NCI-H2107 (cell line): ENCODE measurements at regions not wholly inside any gene's neighbourhood (a gene's known extent, or its start where the extent isn't known, plus 50 kb on each side); places are given as distances from the start of the nearest gene placed in this dataset.
"Not testable (repeated sequence)": the region's sequence is repeated elsewhere in the genome, so short reads cannot be mapped to it uniquely, and the experiment has no call there.

Experiments used
- DNase-seq: peaks from one replicate; lab custom pipeline; 2025; lab: John Stamatoyannopoulos, UW

DNA sequence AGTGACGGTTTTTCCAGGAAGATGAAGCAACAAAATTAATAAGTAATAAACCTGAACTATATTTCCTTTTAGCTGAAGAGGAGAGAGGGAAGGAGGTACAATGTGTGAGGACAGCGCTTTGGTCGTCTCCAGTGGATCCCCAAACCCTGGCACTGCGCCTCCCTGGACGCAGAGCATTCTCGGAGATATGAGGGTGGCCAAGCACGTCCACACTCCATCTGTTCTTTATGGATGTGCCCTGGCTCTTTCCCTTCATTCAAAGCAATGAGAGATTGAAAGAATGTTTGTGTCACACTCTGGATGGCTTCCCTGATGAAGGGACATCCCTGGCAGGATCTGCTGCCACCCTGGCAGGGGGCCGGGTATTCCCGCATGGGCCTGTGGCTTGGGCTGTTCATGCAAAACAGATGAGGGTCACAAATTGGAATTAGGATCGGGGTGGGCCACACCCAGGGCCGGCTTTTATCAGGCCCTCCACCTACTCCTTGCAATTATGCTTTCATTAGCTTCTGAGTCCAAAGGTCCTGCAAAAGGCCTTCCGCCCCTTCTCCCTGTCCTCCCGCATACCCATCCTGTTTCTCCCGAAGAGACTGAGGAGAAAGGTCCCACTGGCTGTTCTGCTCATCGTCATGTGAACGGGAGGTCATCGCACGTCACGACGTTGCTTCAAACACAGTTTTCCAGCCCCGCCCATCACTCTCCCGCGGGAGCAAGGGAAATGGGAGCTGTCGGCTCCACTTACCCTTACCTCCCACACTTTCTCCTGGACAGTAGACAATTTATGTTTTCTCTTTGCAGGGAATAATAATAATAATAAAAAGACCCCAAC is 286.1 kb upstream of the IRX4 start:
- no peak for DNase-seq

DNA sequence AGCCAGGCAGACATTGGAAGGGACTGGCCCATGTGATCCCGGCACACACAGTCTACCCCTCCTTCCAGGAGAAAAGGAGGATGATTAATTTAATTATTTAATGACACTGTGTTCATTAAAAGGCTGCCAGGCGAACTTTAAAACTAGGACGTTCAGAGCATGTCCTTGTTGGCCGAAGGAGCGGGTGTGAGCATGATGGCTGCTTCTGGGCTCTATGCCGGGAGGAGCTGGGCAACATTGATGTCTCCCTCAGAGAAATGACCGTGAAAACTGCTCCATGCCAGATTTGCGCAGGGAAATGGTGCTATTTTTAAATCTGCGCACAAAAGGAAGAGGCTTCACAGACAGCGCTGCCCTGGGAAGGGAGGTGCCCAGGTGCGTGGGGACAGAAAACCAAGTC is 284.9 kb upstream of the IRX4 start:
- DNase-seq, result no peak

DNA sequence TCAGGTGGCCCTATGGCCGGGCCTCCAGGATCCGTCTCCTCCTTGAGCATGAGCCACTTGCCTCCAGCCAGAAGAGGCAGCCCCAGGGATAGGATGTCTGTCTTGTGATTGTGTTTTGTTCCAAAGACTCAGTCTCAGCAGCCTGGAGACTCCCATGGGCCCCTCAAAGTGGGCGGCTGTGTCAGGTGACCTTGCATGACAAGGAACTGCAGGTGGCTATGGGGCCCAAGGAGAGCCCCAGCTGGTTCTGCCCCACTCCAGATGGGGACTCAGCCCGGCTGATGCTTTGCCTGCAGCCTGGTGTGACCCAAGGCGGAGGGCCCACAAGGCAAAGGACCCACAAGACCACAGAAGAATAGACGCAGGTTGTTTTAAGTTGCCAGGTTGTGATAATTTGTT is 284.3 kb upstream of the IRX4 start:
- DNase-seq, result no peak

DNA sequence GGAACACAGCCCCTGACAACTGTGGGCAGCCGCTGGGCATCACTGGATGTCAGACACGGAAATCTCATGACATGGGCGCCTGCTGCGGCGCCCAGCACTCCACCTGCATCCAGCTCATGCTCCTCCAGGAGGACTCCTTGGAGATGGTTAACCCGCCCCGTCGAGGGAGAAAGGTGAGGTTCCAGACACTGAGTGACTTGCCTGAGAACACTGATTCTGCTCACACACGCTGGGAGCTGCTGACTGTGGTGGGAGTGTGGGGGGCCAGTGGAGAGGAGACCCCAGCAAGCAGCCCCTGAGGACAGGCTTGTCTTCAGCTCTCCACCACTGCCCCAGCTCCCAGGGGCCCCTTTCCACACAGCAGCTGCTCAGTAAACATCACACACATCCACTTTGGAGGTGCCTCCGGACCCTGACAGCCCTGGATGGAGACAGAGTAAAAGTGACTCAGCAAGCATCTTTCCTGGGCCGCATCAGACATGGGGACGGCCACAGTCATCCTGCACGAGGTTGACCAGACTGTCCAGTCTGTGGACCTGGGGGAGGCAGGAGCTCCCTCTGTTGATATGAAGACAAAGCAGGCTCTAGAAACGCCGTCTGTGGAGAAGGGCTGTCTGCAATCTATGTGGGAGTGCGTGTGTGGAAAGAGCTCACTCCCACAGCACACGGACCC is 283.7 kb upstream of the IRX4 start:
- no peak for DNase-seq

DNA sequence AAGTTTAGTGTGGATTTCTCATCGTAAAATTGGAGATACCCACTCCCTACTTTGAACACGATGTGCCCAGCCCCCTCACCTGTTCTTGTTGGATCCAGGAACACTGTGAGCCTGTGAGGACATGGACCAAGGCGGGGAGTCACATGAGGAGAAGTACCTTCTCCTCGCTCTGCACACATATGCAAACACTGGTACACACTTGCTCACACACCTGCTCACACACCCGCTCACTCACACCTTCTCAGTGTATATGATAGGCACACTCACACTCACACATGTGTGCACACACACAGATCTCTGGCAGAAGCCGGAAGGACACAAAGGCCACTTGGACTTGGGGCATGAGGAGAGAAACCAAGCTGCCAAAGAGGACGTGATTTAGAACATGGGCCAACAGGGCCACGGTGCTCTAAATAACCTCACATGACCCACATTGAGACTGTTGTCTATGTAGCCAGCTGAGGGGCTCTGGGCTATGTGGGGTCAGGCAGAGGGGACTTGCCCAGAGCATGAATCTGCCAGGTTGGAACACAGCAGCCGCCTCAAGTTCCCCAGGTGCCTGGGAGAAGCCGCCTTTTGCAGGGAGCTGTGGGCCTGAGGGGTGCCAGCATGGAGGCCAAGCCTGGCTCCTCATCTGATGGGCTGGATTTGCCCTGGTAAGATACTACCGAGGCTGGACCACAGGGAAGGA is 283.0 kb upstream of the IRX4 start:
- no peak for DNase-seq

DNA sequence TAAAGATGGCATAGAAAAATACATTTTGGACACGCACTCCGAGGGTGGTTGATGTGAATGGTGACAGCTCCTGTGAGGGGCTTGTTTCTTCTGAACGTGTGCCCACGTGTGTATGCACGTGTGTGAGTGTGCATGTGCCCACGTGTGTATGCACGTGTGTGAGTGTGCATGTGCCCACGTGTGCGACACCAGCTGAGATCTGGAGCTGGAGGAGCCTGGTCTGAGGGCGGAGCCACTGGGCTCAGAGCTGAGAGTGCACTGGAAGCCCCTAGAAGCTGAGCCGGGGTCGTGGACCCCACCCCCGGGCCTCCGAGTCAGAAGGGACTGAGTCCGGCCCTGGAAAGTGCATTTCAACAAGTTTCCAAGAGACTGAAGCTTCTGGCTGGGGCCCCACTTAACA is 282.5 kb upstream of the IRX4 start:
- no peak for DNase-seq

DNA sequence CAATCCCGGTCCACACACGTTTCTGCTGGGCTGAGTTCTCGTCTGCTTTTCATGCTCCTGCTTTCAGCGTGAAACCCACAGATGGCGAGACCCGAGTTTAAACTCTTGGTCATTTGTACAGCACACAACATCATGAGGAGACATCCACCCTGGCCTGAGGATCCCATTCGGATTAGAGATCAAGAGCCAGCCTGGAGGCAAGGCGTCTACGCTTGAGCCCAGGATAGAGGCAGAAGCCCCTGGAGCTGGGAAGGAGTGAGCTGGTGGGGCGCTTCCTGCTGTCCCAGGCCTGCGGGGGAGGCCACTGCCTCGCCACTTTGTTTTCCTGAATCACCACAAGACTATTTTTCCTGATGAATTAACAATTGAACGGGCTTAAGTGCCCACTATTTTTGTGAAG is 281.9 kb upstream of the IRX4 start:
- DNase-seq, result no peak

DNA sequence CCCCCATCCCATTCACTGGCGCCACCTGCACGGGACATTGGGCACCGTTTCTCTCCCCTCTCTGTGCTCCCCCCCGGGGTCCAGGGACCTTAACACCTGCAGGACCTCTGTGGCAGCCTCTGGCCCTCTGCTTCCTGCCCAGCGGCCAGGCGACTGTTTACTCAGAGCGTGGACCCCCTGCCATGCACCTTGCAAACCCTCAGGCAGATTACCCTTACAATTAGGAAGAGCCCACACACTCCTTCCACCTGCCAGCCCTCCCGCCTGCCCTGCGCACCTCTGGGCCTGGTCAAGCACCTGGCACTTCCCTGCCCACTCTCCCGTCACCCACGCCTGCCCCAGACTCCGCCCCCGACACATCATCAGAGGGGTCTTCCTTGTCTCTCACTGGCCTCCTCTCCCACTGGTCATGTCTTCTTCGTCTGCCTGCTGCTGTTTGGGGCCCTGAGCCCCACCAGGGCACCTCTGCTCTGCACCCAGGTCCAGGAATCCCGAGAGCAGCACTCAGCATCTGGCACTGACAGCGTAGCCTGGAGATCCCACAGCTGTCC is 281.3 kb upstream of the IRX4 start:
- DNase-seq, result no peak

DNA sequence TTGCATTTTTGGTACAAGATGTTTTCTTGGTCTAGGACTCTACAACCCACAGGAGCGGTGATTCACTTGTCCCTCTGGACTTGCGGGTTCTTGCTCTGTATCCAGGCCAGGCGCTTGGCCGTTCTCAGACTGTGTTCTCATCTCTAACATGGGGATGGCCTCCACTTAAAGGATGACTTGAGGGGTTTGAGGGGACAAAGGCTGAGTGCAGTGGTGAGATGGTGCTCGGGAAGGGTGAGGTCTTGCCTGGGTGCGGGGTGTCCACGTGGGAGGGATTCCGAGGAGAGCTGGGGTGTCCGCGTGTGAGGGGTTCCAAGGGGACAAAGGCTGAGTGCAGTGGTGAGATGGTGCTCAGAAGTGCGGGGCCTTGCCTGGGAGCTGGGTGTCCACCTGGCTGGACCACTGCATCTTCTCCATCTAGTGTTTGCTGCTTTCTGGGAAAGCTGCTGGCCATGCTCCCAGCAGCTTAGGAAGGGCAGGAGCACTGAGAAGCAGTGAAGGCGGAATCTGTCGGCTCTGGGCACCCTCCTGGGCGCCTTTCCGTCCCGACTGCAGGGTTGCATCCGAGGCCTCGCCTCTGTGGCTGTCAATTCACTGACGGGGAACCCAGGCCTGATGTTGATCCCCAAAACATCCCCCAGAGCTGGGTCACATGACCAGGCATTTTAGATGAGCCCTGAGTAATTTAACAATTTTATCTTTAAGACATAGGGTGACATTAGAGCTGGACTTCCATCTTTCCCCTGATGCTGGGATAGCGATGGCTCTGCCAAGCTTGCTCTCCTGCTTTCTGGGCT is 280.5 kb upstream of the IRX4 start:
- no peak for DNase-seq

DNA sequence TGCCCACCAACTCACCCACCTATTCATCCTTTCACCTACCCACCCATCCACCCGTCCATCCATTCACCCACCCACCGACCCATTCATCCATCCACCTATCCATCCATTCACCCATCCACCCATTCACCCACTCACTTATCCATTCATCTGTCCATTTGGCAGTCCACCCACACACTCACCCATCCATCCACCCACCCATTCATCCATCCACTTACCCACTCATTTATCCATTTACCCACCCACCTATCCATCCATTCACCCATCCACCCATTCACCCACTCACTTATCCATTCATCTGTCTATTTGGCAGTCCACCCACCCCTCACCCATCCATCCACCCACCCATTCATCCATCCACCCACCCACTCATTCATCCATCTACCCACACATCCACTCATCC is 278.1 kb upstream of the IRX4 start:
- DNase-seq, result no peak

DNA sequence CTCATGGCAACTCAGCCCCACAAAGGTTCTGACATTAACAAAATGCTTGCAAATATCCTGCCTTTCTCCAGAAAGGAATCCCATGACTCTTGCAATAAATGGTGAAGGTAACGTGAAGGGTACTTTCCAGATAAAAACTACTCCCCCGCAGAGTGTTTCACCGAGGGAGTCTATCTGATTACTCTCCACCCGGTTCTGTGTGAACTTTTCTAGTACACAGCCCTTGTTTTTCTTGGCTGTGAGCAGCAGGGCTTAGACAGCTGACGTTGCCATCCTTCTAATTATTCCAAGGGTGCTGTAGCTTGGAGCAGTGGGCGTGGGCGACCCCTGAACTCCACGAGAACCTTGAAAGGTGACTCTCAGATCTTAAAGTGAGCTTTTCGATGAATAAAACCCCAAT is 276.0 kb upstream of the IRX4 start:
- no peak for DNase-seq

DNA sequence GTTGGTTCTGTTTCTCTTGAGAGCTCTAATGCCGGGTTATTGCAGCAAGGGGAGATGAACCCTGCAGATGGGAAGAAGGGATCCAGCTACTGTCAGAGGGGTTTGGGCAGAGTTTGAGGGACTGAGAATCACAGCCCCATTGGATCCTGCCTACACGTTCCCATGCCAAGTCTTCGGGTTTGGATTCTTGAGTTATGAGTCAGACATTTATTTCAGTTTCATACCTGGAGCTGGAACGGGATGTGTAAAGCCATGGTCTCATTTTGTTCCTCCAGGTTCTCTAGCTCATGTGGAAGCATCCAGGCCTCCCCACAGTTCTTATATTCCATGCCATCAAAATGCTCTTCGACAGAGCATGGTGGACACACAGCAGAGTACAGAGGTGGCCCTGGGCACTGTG is 275.4 kb upstream of the IRX4 start:
- DNase-seq, result no peak

DNA sequence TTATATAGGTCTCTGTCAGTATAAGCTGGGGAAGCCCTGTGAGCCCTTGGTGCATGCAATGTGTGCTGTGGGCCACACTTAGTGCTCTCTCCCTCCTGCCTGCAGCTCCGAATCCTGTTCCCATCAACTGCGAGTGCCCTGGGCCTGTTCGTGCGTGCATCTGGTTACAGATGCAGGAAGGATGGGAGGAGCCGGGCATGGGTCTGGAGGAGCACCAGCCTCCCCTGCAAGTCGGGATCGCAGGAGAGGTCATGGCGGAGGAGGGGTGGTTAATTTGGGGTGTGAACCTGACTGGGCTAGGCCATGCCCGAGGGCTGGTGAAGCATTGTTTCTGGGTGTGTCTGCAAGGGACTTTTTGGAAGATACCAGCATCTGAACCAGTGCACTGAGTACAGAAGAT is 274.6 kb upstream of the IRX4 start:
- no peak for DNase-seq

DNA sequence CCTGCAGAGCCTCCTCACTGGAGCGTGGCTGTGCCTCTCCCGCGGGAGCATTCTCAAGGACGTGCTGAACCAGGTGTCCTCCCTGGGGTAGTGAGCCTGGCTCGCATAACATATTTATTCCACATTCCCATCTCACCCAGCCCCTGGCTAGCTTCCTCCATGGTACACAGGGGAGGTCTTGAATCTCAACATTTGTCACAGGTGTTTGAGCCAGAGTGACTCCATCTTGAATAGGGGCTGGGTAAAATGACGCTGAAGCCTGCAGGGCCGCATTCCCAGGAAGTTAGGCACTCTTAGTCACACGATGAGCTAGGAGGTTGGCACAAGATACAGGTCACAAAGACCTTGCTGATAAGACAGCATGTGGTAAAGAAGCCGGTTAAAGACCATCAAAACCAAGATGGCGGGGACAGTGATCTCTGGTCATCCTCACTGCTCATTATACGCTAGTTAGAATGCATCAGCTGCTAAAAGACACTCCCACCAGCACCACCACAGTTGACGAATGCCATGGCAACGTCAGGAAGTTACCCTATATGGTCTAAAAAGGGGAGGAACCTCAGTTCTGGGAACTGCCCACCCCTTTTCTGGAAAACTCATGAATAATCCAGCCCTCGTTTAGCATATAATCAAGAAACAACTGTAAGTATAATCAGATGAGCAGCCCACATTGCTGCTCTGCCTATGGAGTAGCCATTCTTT is 273.8 kb upstream of the IRX4 start:
- DNase-seq, result no peak

DNA sequence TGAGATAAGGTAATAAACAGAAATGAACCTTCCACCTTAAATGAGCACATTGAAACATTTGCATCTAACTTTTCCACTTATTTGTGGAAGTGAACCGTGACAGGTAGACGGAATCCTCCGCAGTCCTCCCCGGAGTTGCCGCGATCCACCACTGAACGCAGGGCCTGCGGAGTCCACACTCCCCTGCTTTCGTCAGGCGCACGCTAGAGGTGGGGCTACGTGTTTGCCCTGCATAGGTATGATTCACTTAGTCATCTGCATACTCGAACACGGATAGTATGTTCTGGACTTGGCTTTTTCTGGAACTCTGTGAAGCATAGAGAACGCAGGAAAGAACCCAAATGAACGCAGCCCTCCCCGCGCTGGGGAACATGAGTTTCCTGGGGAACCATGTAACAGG is 272.8 kb upstream of the IRX4 start:
- DNase-seq, result no peak

DNA sequence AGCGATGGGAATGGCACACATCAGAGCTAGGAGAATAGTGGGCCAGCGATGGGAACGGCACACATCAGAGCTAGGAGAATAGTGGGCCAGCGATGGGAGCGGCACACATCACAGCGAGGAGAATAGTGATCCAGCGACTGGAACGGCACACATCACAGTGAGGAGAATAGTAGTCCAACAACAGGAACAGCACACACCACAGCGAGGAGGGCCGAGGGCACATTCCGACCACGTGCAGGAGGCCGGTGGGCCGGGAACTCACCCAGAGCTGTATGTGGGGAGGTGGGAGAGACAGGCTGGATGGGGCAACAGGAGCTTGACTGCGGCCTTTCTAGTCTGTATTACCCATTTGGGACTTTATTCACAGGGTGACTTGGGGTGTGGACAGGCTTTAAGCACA is 271.1 kb upstream of the IRX4 start:
- no peak for DNase-seq

DNA sequence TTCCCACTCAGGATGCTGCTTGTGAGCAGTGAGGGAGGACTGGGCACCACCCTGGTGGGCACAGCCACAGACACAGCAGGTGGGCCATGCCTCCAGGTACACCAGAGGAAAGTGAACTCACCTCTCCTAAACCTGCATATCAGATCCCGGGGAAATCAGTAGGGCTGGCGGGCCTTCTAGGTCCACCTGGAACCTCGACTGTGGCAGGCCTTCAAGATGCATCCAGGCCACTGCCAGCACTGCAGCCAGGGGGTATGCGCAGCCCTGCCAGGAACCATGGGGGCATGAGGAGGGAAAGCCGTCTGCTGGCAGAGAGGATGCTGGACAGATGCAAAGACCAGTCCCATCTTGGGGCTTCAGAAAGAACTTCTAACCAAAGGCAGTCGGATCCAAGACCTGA is 270.6 kb upstream of the IRX4 start:
- no peak for DNase-seq

DNA sequence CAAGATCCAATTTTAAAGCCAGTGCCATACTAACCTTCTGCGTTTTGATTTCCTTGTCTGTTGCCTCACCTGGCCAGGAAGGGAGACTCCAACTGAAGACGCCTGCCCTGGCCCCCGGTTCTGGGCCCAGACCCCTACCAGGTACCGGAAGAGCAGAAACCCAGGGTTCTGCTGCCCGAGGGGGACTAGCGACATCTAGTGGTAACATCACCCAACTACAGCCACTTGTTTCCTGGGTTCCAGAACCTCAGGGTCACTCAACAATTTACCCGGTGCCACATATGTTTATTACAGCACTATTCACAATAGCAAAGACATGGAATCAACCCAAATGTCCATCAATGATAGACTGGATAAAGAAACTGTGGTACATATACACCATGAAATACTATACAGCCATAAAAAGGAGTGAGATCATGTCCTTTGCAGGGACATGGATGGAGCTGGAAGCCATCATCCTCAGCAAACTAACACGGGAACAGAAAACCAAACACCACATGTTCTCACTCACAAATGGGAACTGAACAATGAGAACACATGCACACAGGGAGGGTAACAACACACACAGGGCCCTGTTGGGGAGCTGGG is 268.7 kb upstream of the IRX4 start:
- DNase-seq, result not testable (repeated sequence)

DNA sequence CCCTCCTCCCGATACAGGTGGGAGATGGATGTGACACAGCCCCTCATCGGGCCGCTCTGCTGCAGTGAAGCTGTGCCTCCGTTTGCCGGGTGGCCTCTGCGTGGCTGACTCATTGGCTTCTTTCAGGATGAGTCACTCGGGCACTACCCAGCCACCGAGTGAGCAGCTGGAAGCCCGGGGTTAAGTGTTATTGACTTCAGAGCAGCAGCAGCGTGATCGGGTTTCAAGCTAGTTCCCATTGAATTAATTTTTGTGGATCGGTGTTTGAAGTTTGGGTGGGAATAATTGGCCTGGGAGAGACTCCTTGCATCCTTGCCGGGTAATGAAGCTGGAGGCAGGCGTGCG is 266.4 kb upstream of the IRX4 start:
- no peak for DNase-seq

DNA sequence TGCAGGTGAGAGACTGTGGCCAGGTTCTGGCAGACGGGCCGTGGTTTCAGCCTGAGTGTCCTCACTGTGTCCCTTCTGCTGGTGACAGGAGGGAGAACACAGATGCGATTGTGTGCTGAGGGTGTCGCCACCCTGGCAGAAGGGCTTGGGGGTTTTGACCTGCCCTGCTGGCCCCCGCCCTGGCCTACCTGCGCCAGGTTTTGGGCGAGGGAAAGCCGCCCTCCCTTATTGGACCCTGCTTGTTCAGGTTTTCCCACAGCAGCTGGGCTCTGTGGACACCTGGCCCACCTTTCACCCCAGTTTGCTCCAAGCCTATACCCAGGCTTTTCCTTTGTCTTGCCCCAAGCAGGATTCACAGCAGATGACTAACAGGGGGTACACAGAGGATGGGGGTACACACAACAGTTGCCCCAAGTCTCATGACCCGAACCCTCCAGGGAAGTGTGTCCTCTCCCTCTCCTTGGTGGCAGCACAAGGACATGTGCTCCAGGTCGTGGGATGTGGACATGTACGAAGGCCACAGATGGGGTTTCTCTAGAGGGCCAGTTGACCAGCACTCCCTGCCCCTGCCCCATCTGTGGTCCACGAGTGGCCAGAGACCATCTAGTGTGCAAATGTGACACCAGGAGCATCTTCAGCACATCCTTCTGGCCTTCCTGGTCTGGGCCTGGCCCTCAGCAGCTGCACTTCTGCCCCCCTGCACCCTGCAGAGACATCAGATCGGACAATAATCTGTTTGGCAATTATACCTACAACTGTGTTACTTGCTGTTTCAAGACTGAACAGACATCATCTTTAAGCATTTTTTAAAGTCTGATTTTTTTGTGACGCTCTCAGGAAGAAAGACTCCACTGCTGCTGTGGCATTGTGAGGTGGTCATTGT is 265.8 kb upstream of the IRX4 start:
- no peak for DNase-seq
